SU-DHL-6 (cell line): ENCODE measurements at regions not wholly inside any gene's neighbourhood (a gene's known extent, or its start where the extent isn't known, plus 50 kb on each side); places are given as distances from the start of the nearest gene placed in this dataset.

ENCODE experiments used
- EZH2phosphoT487 ChIP-seq: fragments of 200-600 bp; sonication (generic), shearing (Covaris generic); conservative IDR thresholded peaks from 2 replicates; pipeline ENCODE4 v1.6.1; 2018; ENCODE audit warnings: mild to moderate bottlenecking, antibody characterized with exemption, low read length, moderate library complexity, mixed read lengths
- TF ChIP-seq, protein P1 (sequence below): fragments of 200-600 bp; sonication (generic); IDR thresholded peaks from one replicate; pipeline ENCODE4 v1.5.1; 2017; ENCODE audit warnings: antibody characterized with exemption, mild to moderate bottlenecking, low read length, moderate library complexity; ENCODE audit not compliant: insufficient read depth, poor library complexity, severe bottlenecking

DNA sequence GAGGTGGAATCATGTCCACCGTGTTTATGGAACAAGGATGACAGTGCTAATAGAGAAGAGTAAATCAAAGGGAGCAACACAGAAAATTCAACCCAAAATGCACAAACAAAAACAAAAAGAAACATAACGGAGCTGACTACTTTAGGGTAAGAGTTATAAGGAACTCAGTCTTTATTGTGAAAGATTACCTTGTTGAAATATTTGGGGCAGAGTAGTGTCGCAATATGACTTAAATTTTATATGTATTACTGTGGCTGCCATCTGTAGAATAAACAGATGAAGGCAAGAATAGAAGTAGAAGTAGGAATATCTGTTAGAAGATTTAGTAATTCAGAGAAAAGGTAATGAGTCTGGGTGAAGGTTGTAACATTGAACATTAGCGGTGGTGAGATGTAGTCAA, 913.9 kb downstream of the BRINP3 start:
- TF ChIP-seq, protein P1, sequence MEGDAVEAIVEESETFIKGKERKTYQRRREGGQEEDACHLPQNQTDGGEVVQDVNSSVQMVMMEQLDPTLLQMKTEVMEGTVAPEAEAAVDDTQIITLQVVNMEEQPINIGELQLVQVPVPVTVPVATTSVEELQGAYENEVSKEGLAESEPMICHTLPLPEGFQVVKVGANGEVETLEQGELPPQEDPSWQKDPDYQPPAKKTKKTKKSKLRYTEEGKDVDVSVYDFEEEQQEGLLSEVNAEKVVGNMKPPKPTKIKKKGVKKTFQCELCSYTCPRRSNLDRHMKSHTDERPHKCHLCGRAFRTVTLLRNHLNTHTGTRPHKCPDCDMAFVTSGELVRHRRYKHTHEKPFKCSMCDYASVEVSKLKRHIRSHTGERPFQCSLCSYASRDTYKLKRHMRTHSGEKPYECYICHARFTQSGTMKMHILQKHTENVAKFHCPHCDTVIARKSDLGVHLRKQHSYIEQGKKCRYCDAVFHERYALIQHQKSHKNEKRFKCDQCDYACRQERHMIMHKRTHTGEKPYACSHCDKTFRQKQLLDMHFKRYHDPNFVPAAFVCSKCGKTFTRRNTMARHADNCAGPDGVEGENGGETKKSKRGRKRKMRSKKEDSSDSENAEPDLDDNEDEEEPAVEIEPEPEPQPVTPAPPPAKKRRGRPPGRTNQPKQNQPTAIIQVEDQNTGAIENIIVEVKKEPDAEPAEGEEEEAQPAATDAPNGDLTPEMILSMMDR = no peak
- TF ChIP-seq EZH2phosphoT487 = no peak
